ENCODE measurements at regions not wholly inside any gene's neighbourhood (a gene's known extent, or its start where the extent isn't known, plus 50 kb on each side); places are given as distances from the start of the nearest gene placed in this dataset.
A peak's percentile ranks its signal among the peaks of the same experiment; 100 is the strongest.

DNA sequence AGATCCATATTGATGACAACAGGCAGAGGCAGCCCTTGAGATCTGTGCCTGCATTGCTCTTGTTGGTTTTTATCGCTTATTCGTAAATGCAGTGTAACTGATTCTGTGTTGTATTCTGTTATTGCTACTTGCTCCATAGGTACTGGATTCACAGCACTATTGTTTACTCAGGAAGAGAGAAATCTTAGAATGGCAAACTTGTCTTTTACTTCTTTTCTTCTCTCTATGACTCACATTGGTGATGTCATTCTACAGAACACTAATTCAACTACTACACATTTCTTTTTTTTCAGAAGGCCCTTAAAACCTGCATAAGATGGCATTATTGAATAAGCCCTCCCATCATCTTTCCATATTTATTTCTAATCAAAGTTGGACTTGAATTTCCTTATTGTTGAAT is 201.0 kb upstream of the GBE1 start:
- no peak for FAIRE-seq
- no peak for DNase-seq (ENCODE audit: insufficient read length, low spot score)
- TF ChIP-seq TAF1 (IDR thresholded peaks at IDR 0.05; ENCODE audit: low read depth, low read length) (no peak), POLR2A (IDR thresholded peaks at IDR 0.05; ENCODE audit: low read depth, low read length) (no peak), PAX5 (IDR thresholded peaks at IDR 0.05; ENCODE audit: insufficient read depth, low read length, severe bottlenecking) (no peak), POLR2AphosphoS5 (IDR thresholded peaks at IDR 0.05; ENCODE audit: low read depth, low read length) (no peak), POU2F2 (IDR thresholded peaks at IDR 0.05; ENCODE audit: low read depth, low read length) (no peak)

GRCh38 chr3:81958972-81959640 is 197.7 kb upstream of the GBE1 start:
- DNase-seq (ENCODE audit: insufficient read length, low spot score) (no peak), FAIRE-seq (no peak)
- TF ChIP-seq POLR2AphosphoS5 (IDR thresholded peaks at IDR 0.05; ENCODE audit: low read depth, low read length), result no peak
- peak; percentile 74 for TF ChIP-seq SPI1 (IDR thresholded peaks at IDR 0.05; ENCODE audit: low read depth, low read length)
- TF ChIP-seq TAF1 (IDR thresholded peaks at IDR 0.05; ENCODE audit: low read depth, low read length), result no peak
- no peak for TF ChIP-seq POLR2A (IDR thresholded peaks at IDR 0.05; ENCODE audit: low read depth, low read length)
- no peak for TF ChIP-seq PAX5 (IDR thresholded peaks at IDR 0.05; ENCODE audit: insufficient read depth, low read length, severe bottlenecking)

DNA sequence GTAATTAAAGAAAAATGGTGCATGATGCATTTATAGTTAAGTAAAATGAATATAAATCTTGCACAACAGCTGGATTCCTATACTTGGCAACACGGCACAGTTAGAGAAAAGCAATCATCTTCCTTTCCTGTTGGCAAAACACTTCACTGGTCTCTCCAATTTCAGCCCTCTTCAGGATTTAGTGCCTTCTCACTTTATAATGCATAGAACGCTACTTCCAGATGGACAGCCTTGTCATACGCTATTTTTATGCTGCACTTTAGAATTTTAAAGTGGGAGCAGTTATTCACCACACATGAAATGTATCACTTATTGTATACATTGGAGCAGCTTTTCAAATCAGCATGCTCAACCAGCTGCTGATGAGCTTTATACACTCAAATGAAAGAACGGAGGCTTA is 194.4 kb upstream of the GBE1 start:
- TF ChIP-seq POU2F2 (IDR thresholded peaks at IDR 0.05; ENCODE audit: low read depth, low read length) (no peak), SPI1 (IDR thresholded peaks at IDR 0.05; ENCODE audit: low read depth, low read length) (no peak), PAX5 (IDR thresholded peaks at IDR 0.05; ENCODE audit: insufficient read depth, low read length, severe bottlenecking) (no peak), POLR2A (IDR thresholded peaks at IDR 0.05; ENCODE audit: low read depth, low read length) (no peak), POLR2AphosphoS5 (IDR thresholded peaks at IDR 0.05; ENCODE audit: low read depth, low read length) (no peak), TAF1 (IDR thresholded peaks at IDR 0.05; ENCODE audit: low read depth, low read length) (no peak)
- no peak for FAIRE-seq
- no peak for DNase-seq (ENCODE audit: insufficient read length, low spot score)

DNA sequence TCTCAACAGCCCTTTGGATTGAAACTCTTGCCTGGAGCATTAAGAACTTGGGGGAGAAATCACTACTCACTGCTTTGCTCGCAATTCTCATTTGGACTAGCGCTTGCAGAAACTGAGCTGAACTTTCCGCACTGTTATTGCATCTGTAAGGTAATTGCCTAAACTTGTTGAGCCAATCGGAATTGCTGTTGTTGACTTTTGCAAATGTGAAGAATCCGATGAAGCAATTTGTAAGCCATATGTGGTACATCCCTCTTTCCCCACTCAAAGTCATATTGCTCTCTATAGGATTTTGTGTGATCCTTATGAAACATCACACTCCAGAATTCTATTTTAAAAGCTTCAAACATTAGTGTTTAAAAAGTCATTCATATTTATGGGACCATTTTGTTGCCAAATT is 191.7 kb upstream of the GBE1 start:
- TF ChIP-seq TAF1 (IDR thresholded peaks at IDR 0.05; ENCODE audit: low read depth, low read length) (no peak), PAX5 (IDR thresholded peaks at IDR 0.05; ENCODE audit: insufficient read depth, low read length, severe bottlenecking) (no peak), POLR2A (IDR thresholded peaks at IDR 0.05; ENCODE audit: low read depth, low read length) (no peak), POU2F2 (IDR thresholded peaks at IDR 0.05; ENCODE audit: low read depth, low read length) (no peak), POLR2AphosphoS5 (IDR thresholded peaks at IDR 0.05; ENCODE audit: low read depth, low read length) (no peak), SPI1 (IDR thresholded peaks at IDR 0.05; ENCODE audit: low read depth, low read length) (no peak)
- DNase-seq (ENCODE audit: insufficient read length, low spot score) (no peak), FAIRE-seq (no peak)

DNA sequence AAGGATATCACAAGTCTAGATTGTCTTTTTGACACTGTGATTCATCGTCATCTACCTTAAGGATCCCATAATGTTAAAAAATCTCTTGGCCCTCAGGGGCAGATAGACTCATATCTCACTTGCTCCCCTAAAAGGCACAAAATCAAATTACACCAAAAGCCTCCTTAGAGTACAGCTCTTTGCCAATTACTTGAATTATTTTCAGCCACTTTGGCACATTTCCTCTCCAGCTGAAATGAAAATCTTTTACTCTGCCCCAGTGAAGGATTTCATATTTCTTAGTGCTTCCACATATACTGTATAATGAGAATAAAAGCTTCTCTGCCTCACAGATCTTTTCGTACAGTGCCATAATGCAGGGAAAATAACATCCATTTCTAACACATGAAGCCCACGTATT is 190.7 kb upstream of the GBE1 start:
- FAIRE-seq, result no peak
- DNase-seq (ENCODE audit: insufficient read length, low spot score), result no peak
- TF ChIP-seq POLR2A (IDR thresholded peaks at IDR 0.05; ENCODE audit: low read depth, low read length) (no peak), TAF1 (IDR thresholded peaks at IDR 0.05; ENCODE audit: low read depth, low read length) (no peak), POLR2AphosphoS5 (IDR thresholded peaks at IDR 0.05; ENCODE audit: low read depth, low read length) (no peak), PAX5 (IDR thresholded peaks at IDR 0.05; ENCODE audit: insufficient read depth, low read length, severe bottlenecking) (no peak), SPI1 (IDR thresholded peaks at IDR 0.05; ENCODE audit: low read depth, low read length) (no peak), POU2F2 (IDR thresholded peaks at IDR 0.05; ENCODE audit: low read depth, low read length) (no peak)

DNA sequence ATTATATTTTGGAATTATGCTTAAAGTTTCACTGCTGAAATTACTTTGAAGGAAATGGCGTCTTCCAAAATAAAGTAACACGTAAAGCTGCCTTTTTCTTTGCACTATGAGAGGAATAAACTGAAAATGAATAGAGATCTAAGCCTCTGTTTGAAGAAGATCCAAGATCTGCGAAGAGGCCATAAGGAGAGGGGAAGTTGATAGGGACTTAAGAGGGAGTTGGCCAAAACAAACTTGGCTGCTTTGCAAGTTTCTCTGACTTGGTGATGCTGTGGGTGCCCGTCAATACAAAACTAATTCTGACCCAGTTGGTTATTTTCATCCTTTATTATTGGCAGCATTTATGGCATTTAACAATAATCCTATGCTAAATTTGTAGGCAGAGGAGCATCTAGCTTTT is 190.2 kb upstream of the GBE1 start:
- DNase-seq (ENCODE audit: insufficient read length, low spot score) (no peak), FAIRE-seq (no peak)
- no peak for TF ChIP-seq SPI1 (IDR thresholded peaks at IDR 0.05; ENCODE audit: low read depth, low read length)

GRCh38 chr3:81951106-81951505 is 189.7 kb upstream of the GBE1 start:
- DNase-seq (ENCODE audit: insufficient read length, low spot score) (no peak), FAIRE-seq (no peak)

DNA sequence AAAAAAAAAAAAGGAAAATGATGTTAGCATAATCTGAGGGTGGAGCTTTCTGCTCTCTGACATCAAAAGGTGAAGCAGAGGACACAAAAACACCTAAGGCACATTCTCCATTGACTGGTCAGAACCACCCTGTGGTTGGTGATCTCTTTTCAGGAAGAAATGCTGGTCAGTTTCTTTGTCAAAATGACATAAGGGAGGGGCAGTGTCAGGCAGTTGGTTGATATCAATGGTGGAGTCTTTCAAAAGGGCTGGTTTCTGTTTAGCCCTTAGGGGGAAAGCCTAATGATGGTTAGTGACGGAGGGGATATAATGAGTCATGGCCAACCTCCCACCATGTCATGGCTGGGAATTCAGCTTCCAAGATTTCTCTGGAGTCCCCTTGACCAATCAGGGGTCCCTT is 185.9 kb upstream of the GBE1 start:
- DNase-seq (ENCODE audit: insufficient read length, low spot score), result no peak
- no peak for FAIRE-seq
- TF ChIP-seq POLR2A (IDR thresholded peaks at IDR 0.05; ENCODE audit: low read depth, low read length) (no peak), PAX5 (IDR thresholded peaks at IDR 0.05; ENCODE audit: insufficient read depth, low read length, severe bottlenecking) (no peak), TAF1 (IDR thresholded peaks at IDR 0.05; ENCODE audit: low read depth, low read length) (no peak)

More at GRCh38 chr3:81951106-81951505, 189.7 kb upstream of the GBE1 start:
- TF ChIP-seq SPI1 (IDR thresholded peaks at IDR 0.05; ENCODE audit: low read depth, low read length) (no peak), POLR2AphosphoS5 (IDR thresholded peaks at IDR 0.05; ENCODE audit: low read depth, low read length) (no peak), POLR2A (IDR thresholded peaks at IDR 0.05; ENCODE audit: low read depth, low read length) (no peak), TAF1 (IDR thresholded peaks at IDR 0.05; ENCODE audit: low read depth, low read length) (no peak), PAX5 (IDR thresholded peaks at IDR 0.05; ENCODE audit: insufficient read depth, low read length, severe bottlenecking) (no peak), POU2F2 (IDR thresholded peaks at IDR 0.05; ENCODE audit: low read depth, low read length) (no peak)

DNA sequence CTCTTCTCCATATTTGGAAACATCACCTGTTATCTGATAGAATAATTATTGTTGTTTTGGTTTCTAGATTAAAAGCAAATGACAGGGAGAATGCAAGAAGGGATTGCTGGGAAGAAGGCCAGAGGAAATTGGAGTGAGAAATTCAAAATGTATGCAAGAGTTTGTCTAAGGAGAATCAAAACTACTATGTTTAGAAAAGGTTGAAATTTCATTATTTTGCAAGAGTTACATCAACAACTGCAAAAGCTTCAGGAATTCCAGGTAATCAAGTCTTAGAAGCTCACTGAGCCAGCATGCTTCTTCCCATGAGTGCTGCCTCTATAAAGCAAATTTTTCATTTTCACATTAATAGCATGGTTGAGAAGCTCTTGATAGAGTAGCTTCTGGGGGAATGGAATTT is 177.2 kb upstream of the GBE1 start:
- TF ChIP-seq PAX5 (IDR thresholded peaks at IDR 0.05; ENCODE audit: insufficient read depth, low read length, severe bottlenecking) (no peak), SPI1 (IDR thresholded peaks at IDR 0.05; ENCODE audit: low read depth, low read length) (no peak), POU2F2 (IDR thresholded peaks at IDR 0.05; ENCODE audit: low read depth, low read length) (no peak)
- FAIRE-seq (no peak), DNase-seq (ENCODE audit: insufficient read length, low spot score) (no peak)

DNA sequence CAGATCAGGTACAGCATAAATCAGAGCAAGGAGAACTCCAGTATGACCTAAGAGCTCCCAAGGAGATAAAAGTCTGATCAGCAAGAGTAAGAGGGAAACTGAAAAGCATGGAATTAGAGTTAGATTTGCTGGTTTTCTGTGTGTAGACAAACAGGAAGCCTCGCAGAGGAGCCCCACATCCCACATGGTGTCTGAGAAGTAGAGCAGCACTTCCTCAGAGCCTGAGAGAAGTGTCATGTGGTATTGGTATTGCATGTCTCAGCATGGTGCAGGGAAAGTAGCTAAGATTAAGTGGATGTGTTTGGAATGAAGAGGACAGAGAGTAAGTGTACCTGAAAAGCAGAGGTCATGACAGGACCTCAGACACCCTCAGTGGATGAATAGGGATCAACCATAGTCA is 175.4 kb upstream of the GBE1 start:
- DNase-seq (ENCODE audit: insufficient read length, low spot score) (no peak), FAIRE-seq (no peak)
- TF ChIP-seq POU2F2 (IDR thresholded peaks at IDR 0.05; ENCODE audit: low read depth, low read length) (no peak), SPI1 (IDR thresholded peaks at IDR 0.05; ENCODE audit: low read depth, low read length) (peak; percentile 27; the same call in 1 of the 2 replicates)

DNA sequence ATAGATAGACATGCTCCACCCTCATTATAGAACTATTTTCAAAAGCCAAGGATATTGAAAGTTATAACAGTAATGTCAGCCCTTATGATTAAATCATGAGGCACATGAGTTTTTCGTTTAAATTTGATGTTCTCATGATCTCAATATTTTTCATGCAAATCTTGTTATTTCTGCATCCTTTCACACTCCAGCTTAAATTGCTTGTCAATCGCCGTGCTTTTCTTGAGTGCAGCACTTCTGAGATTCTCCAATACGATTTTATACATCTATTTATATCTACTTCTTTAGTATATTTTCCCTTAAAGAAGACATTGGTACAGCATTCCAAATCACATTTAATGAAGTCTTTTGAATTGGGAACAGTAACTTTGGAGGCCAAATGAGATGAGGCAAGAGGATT is 171.2 kb upstream of the GBE1 start:
- no peak for TF ChIP-seq POLR2A (IDR thresholded peaks at IDR 0.05; ENCODE audit: low read depth, low read length)
- TF ChIP-seq POU2F2 (IDR thresholded peaks at IDR 0.05; ENCODE audit: low read depth, low read length), result no peak
- TF ChIP-seq TAF1 (IDR thresholded peaks at IDR 0.05; ENCODE audit: low read depth, low read length), result no peak
- TF ChIP-seq PAX5 (IDR thresholded peaks at IDR 0.05; ENCODE audit: insufficient read depth, low read length, severe bottlenecking), result no peak
- TF ChIP-seq SPI1 (IDR thresholded peaks at IDR 0.05; ENCODE audit: low read depth, low read length), result no peak
- no peak for TF ChIP-seq POLR2AphosphoS5 (IDR thresholded peaks at IDR 0.05; ENCODE audit: low read depth, low read length)
- FAIRE-seq (no peak), DNase-seq (ENCODE audit: insufficient read length, low spot score) (no peak)

All from GM12891 (cell line).